SU-DHL-6 (cell line): ENCODE measurements at regions not wholly inside any gene's neighbourhood (a gene's known extent, or its start where the extent isn't known, plus 50 kb on each side); places are given as distances from the start of the nearest gene placed in this dataset.

ENCODE experiments used
- CTCF ChIP-seq: fragments of 200-600 bp; sonication (generic); IDR thresholded peaks from one replicate; pipeline ENCODE4 v1.5.1; 2017; ENCODE audit warnings: antibody characterized with exemption, mild to moderate bottlenecking, low read length, moderate library complexity; ENCODE audit not compliant: insufficient read depth, poor library complexity, severe bottlenecking
- EZH2phosphoT487 ChIP-seq: fragments of 200-600 bp; sonication (generic), shearing (Covaris generic); conservative IDR thresholded peaks from 2 replicates; pipeline ENCODE4 v1.6.1; 2018; ENCODE audit warnings: mild to moderate bottlenecking, antibody characterized with exemption, low read length, moderate library complexity, mixed read lengths

GRCh38 chr1:91165033-91165654 lies 143.3 kb upstream of the ZNF644 start:
- TF ChIP-seq CTCF, result peak; percentile 94
- no peak for TF ChIP-seq EZH2phosphoT487
